ENCODE measurements at regions not wholly inside any gene's neighbourhood (a gene's known extent, or its start where the extent isn't known, plus 50 kb on each side); places are given as distances from the start of the nearest gene placed in this dataset.
"Not testable (repeated sequence)": the region's sequence is repeated elsewhere in the genome, so short reads cannot be mapped to it uniquely, and the experiment has no call there.

- not testable (repeated sequence) for H3K9ac ChIP-seq (ENCODE audit: low read length); H2AFZ ChIP-seq (ENCODE audit: low read depth, low read length); H3K4me1 ChIP-seq (ENCODE audit: control insufficient read depth, insufficient read depth, low read depth, low read length); H3K27me3 ChIP-seq (ENCODE audit: control insufficient read depth in 1 of 2, insufficient read depth in 1 of 2, low read length in 2 of 2); DNase-seq; H3K79me1 ChIP-seq (replicated peaks; ENCODE audit: low read length, poor library complexity, severe bottlenecking); H2BK12ac ChIP-seq (ENCODE audit: low read length in 2 of 2); H3K4ac ChIP-seq (ENCODE audit: low read depth in 1 of 2, low read length in 2 of 2); H3K4me3 ChIP-seq (ENCODE audit: insufficient read depth in 1 of 2, low read depth in 1 of 2, low read length in 2 of 2); H3K18ac ChIP-seq (ENCODE audit: low read depth in 1 of 2, low read length in 2 of 2); H2BK5ac ChIP-seq (ENCODE audit: low read depth, low read length, poor library complexity, severe bottlenecking); H3K36me3 ChIP-seq (ENCODE audit: control insufficient read depth in 1 of 2, insufficient read depth in 2 of 2, low read depth in 1 of 2, low read length in 2 of 2); H2BK120ac ChIP-seq (ENCODE audit: low read depth, low read length); H2AK5ac ChIP-seq (ENCODE audit: low read length, severe bottlenecking); H4K8ac ChIP-seq (ENCODE audit: low read length); H3K23ac ChIP-seq (ENCODE audit: low read length in 2 of 2); H3K9me3 ChIP-seq (ENCODE audit: control insufficient read depth, low read length); H3K4me2 ChIP-seq (ENCODE audit: low read length, poor library complexity, severe bottlenecking); H3K27ac ChIP-seq (ENCODE audit: low read length, poor library complexity, severe bottlenecking); H3K14ac ChIP-seq (ENCODE audit: low read length in 2 of 2); H2BK15ac ChIP-seq (ENCODE audit: low read depth, poor library complexity, severe bottlenecking); H4K91ac ChIP-seq (ENCODE audit: low read length)
- WGBS = 91% methylated on average over 4 of the region's 10 CpGs
These were observed 121.6 kb upstream of the FOXD4L5 start for GRCh38 chr9:65406625-65407024.

GRCh38 chr9:65405766-65406165, 120.8 kb upstream of the FOXD4L5 start:
- H4K91ac ChIP-seq (ENCODE audit: low read length); H2AK5ac ChIP-seq (ENCODE audit: low read length, severe bottlenecking); H3K27ac ChIP-seq (ENCODE audit: low read length, poor library complexity, severe bottlenecking); H3K14ac ChIP-seq (ENCODE audit: low read length in 2 of 2); H3K4me2 ChIP-seq (ENCODE audit: low read length, poor library complexity, severe bottlenecking); H3K4me3 ChIP-seq (ENCODE audit: insufficient read depth in 1 of 2, low read depth in 1 of 2, low read length in 2 of 2); H3K79me1 ChIP-seq (replicated peaks; ENCODE audit: low read length, poor library complexity, severe bottlenecking); H3K4ac ChIP-seq (ENCODE audit: low read depth in 1 of 2, low read length in 2 of 2); H3K36me3 ChIP-seq (ENCODE audit: control insufficient read depth in 1 of 2, insufficient read depth in 2 of 2, low read depth in 1 of 2, low read length in 2 of 2); H2BK15ac ChIP-seq (ENCODE audit: low read depth, poor library complexity, severe bottlenecking); H3K4me1 ChIP-seq (ENCODE audit: control insufficient read depth, insufficient read depth, low read depth, low read length); H3K18ac ChIP-seq (ENCODE audit: low read depth in 1 of 2, low read length in 2 of 2); H2BK120ac ChIP-seq (ENCODE audit: low read depth, low read length); H4K8ac ChIP-seq (ENCODE audit: low read length); H2BK12ac ChIP-seq (ENCODE audit: low read length in 2 of 2); H2AFZ ChIP-seq (ENCODE audit: low read depth, low read length); H3K9me3 ChIP-seq (ENCODE audit: control insufficient read depth, low read length); H3K9ac ChIP-seq (ENCODE audit: low read length); H3K23ac ChIP-seq (ENCODE audit: low read length in 2 of 2); H2BK5ac ChIP-seq (ENCODE audit: low read depth, low read length, poor library complexity, severe bottlenecking); DNase-seq; H3K27me3 ChIP-seq (ENCODE audit: control insufficient read depth in 1 of 2, insufficient read depth in 1 of 2, low read length in 2 of 2): not testable (repeated sequence)
- WGBS = 82% methylated on average over 11 of the region's 11 CpGs

GRCh38 chr9:65405253-65405652, 120.2 kb upstream of the FOXD4L5 start:
- H3K27ac ChIP-seq (ENCODE audit: low read length, poor library complexity, severe bottlenecking) = no peak overlapping the region
- no peak overlapping the region for H4K91ac ChIP-seq (ENCODE audit: low read length)
- H3K27me3 ChIP-seq (ENCODE audit: control insufficient read depth in 1 of 2, insufficient read depth in 1 of 2, low read length in 2 of 2) = no peaks in the 10 kb centered on the region
- H2BK5ac ChIP-seq (ENCODE audit: low read depth, low read length, poor library complexity, severe bottlenecking) = no peak overlapping the region
- no peak overlapping the region for H3K4me2 ChIP-seq (ENCODE audit: low read length, poor library complexity, severe bottlenecking)
- WGBS = 40% methylated on average over 1 of the region's 6 CpGs
- no peaks in the 10 kb centered on the region for H3K36me3 ChIP-seq (ENCODE audit: control insufficient read depth in 1 of 2, insufficient read depth in 2 of 2, low read depth in 1 of 2, low read length in 2 of 2)
- no peak overlapping the region for H3K9ac ChIP-seq (ENCODE audit: low read length)
- no peak overlapping the region for H3K23ac ChIP-seq (ENCODE audit: low read length in 2 of 2)
- no peak overlapping the region for H3K4me3 ChIP-seq (ENCODE audit: insufficient read depth in 1 of 2, low read depth in 1 of 2, low read length in 2 of 2)
- no peak overlapping the region for H4K8ac ChIP-seq (ENCODE audit: low read length)
- H3K9me3 ChIP-seq (ENCODE audit: control insufficient read depth, low read length) = no peaks in the 10 kb centered on the region
- no peak overlapping the region for H2AFZ ChIP-seq (ENCODE audit: low read depth, low read length)
- no peak overlapping the region for H2BK120ac ChIP-seq (ENCODE audit: low read depth, low read length)
- H2BK12ac ChIP-seq (ENCODE audit: low read length in 2 of 2) = no peak overlapping the region
- no peak for DNase-seq
- no peak overlapping the region for H2AK5ac ChIP-seq (ENCODE audit: low read length, severe bottlenecking)
- H3K18ac ChIP-seq (ENCODE audit: low read depth in 1 of 2, low read length in 2 of 2) = no peak overlapping the region
- H3K4ac ChIP-seq (ENCODE audit: low read depth in 1 of 2, low read length in 2 of 2) = no peak overlapping the region
- no peak overlapping the region for H3K14ac ChIP-seq (ENCODE audit: low read length in 2 of 2)
- no peaks in the 10 kb centered on the region for H3K4me1 ChIP-seq (ENCODE audit: control insufficient read depth, insufficient read depth, low read depth, low read length)
- no peaks in the 10 kb centered on the region for H3K79me1 ChIP-seq (replicated peaks; ENCODE audit: low read length, poor library complexity, severe bottlenecking)
- H2BK15ac ChIP-seq (ENCODE audit: low read depth, poor library complexity, severe bottlenecking) = no peak overlapping the region

- Histone ChIP-seq H4K91ac (ENCODE audit: low read length) (no peak overlapping the region), H3K27ac (ENCODE audit: low read length, poor library complexity, severe bottlenecking) (no peak overlapping the region), H2BK15ac (ENCODE audit: low read depth, poor library complexity, severe bottlenecking) (no peak overlapping the region), H3K23ac (ENCODE audit: low read length in 2 of 2) (no peak overlapping the region), H3K9ac (ENCODE audit: low read length) (no peak overlapping the region), H2BK120ac (ENCODE audit: low read depth, low read length) (no peak overlapping the region), H3K4me1 (ENCODE audit: control insufficient read depth, insufficient read depth, low read depth, low read length) (no peaks in the 10 kb centered on the region), H3K4me2 (ENCODE audit: low read length, poor library complexity, severe bottlenecking) (no peak overlapping the region), H3K18ac (ENCODE audit: low read depth in 1 of 2, low read length in 2 of 2) (no peak overlapping the region), H2BK5ac (ENCODE audit: low read depth, low read length, poor library complexity, severe bottlenecking) (no peak overlapping the region), H2AFZ (ENCODE audit: low read depth, low read length) (no peak overlapping the region), H3K79me1 (replicated peaks; ENCODE audit: low read length, poor library complexity, severe bottlenecking) (no peaks in the 10 kb centered on the region), H3K36me3 (ENCODE audit: control insufficient read depth in 1 of 2, insufficient read depth in 2 of 2, low read depth in 1 of 2, low read length in 2 of 2) (no peaks in the 10 kb centered on the region), H3K4ac (ENCODE audit: low read depth in 1 of 2, low read length in 2 of 2) (no peak overlapping the region), H3K14ac (ENCODE audit: low read length in 2 of 2) (no peak overlapping the region), H2AK5ac (ENCODE audit: low read length, severe bottlenecking) (no peak overlapping the region), H3K9me3 (ENCODE audit: control insufficient read depth, low read length) (no peaks in the 10 kb centered on the region), H4K8ac (ENCODE audit: low read length) (no peak overlapping the region), H2BK12ac (ENCODE audit: low read length in 2 of 2) (no peak overlapping the region), H3K4me3 (ENCODE audit: insufficient read depth in 1 of 2, low read depth in 1 of 2, low read length in 2 of 2) (no peak overlapping the region), H3K27me3 (ENCODE audit: control insufficient read depth in 1 of 2, insufficient read depth in 1 of 2, low read length in 2 of 2) (no peaks in the 10 kb centered on the region)
- WGBS = 63% methylated on average over 11 of the region's 11 CpGs
- no peak for DNase-seq
These were observed 119.4 kb upstream of the FOXD4L5 start for GRCh38 chr9:65404232-65405006.
